CD4-positive, alpha-beta T cell treated with Interleukin-17A for 1 hour (primary cell): ENCODE measurements at regions not wholly inside any gene's neighbourhood (a gene's known extent, or its start where the extent isn't known, plus 50 kb on each side); places are given as distances from the start of the nearest gene placed in this dataset.
A peak's percentile ranks its signal among the peaks of the same experiment; 100 is the strongest.

Experiments used
- DNase-seq: peaks from one replicate; pipeline ENCODE4 v3.0.0-alpha.2; 2020

GRCh38 chr11:57103899-57104605 is 77.7 kb upstream of the LRRC55 start:
- DNase-seq, result no peak

GRCh38 chr11:57109331-57109730 is 72.4 kb upstream of the LRRC55 start:
- no peak for DNase-seq

- no peak for DNase-seq
Measured at GRCh38 chr11:57111619-57112018, 70.1 kb upstream of the LRRC55 start.

GRCh38 chr11:57116654-57117053 is 65.1 kb upstream of the LRRC55 start:
- DNase-seq, result peak; percentile 1

- DNase-seq, result no peak
Measured at GRCh38 chr11:57120192-57120965, 61.4 kb upstream of the LRRC55 start.

- no peak for DNase-seq
Measured at GRCh38 chr11:57121996-57122395, 59.8 kb upstream of the LRRC55 start.

- no peak for DNase-seq
Measured at GRCh38 chr11:57123590-57123989, 58.2 kb upstream of the LRRC55 start.

GRCh38 chr11:57124505-57124904 is 57.2 kb upstream of the LRRC55 start:
- no peak for DNase-seq

- DNase-seq, result no peak
Measured at GRCh38 chr11:57124917-57125316, 56.8 kb upstream of the LRRC55 start.

GRCh38 chr11:57126766-57127400 is 54.9 kb upstream of the LRRC55 start:
- DNase-seq, result no peak

- no peak for DNase-seq
Measured at GRCh38 chr11:57131080-57131790, 50.5 kb upstream of the LRRC55 start.
